Activated T-cell treated with anti-CD3 and anti-CD28 coated beads, Interleukin-2, amount 50 U/mL, for 1 hour (primary cell): ENCODE measurements at regions not wholly inside any gene's neighbourhood (a gene's known extent, or its start where the extent isn't known, plus 50 kb on each side); places are given as distances from the start of the nearest gene placed in this dataset.

Source experiments
- DNase-seq: peaks from one replicate; pipeline ENCODE4 v3.0.0-alpha.2; 2020

DNA sequence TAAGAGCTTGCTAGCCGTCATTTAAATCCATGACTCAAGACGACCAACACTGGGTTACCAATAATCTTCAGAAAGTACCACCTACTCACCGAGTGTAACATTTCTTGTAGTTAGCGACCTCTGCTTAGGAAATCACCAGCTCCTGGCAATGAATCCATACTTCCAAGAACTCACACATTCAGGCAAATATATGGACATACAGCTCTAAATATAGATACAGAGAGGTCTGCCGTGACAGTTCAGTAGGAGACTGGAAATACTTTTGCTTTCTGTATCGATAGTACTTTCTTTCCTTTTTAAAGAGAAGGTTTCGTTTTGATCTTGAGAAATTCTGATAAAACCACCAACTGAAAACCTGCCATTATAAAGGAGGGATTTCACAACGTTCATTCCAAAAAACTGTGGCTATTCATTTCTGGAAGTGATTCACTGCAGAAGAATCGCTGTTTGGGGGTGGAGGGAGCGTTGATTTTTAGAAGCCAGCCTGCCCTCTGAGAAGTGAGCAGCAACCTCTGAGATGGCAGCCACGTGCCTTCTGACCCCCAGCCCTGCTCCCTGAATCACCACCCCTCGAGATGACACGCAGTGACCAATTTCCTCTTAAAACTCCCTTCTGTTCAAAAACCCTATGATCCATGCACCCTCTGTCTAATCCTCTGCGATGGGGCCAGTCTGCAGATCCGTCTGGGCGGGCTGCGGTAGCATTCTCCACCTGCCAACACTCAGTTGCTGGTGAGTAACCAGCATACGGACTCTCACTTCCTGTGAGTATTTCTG is 179.0 kb upstream of the KLF14 start:
- DNase-seq, result peak; percentile 81

GRCh38 chr7:130913639-130914553 is 179.9 kb upstream of the KLF14 start:
- DNase-seq, result no peak

DNA sequence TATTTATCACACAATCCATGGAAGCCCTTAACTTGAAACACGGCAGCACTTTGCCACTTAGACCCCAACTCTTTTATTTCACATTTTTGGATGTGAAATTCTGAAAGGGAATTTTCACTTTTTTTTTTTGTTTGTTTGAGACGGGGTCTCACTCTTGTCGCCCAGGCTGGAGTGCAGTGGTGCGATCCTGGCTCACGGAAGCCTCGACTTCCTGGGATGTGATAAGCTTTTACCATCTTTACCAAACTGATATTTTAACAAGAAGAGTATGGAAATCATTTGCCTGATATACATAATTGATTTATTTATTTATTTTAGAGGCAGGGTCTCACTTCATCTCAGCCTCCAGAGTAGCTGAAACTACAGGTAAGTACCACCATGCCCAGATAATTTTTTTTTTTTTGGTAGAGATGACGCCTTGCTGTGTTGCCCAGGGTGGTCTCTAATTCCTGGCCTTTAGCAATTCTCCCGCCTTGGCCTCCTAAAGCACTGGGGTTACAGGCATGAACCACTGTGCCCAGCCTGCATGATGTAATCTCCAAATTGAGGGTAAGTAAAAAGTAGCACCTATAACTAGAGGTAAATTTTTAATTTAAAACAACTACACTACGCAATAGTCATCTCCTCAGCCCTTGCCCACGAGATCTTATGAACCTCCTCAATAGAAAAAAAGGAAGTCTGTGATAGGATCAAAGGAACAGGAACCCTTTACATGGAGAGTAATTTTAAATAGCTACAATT is 180.7 kb upstream of the KLF14 start:
- no peak for DNase-seq

- DNase-seq, result no peak
Measured at GRCh38 chr7:130917669-130918128, 183.7 kb upstream of the KLF14 start.

DNA sequence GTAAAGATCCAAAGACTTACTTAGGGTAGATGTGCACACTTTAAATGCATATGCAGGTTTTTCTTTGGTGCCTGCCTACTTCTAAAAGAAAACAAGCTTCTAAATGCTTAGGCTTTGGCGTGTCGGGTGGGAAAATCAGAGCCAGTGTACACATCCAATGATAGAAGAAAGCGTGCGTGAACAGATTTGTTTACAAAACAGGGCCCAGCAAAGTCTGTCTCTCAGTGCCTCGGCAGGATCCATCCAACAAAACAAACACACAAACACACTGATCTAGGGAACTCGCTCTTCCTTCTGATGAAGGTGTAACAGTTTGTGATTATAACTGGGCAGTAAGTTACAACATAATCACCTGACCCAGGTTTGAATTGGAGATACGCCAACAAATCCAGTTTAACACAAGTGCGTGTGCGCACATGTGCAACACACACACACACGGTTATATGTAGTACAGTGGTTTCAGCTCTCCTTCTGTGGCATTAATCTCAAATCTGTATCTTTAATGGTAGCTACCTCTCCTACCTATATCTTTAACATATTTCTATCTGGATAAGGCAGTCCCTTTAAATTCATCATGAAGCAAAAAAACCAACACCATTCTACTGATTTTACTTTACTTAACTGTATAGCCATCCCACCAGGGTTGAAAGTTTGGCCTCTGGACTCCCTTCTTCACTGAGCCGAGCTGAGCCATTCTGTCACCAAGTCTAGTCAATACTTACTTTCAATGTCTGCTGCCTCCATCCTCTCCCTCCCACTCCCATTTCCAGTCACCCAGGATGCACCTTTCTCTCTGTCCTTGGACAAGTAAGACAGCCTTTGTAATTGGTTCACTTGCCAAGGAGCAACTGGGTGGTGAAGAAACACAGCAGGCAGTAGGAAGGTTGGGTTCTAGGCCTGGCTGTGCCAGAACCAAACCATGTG is 184.4 kb upstream of the KLF14 start:
- no peak for DNase-seq

DNA sequence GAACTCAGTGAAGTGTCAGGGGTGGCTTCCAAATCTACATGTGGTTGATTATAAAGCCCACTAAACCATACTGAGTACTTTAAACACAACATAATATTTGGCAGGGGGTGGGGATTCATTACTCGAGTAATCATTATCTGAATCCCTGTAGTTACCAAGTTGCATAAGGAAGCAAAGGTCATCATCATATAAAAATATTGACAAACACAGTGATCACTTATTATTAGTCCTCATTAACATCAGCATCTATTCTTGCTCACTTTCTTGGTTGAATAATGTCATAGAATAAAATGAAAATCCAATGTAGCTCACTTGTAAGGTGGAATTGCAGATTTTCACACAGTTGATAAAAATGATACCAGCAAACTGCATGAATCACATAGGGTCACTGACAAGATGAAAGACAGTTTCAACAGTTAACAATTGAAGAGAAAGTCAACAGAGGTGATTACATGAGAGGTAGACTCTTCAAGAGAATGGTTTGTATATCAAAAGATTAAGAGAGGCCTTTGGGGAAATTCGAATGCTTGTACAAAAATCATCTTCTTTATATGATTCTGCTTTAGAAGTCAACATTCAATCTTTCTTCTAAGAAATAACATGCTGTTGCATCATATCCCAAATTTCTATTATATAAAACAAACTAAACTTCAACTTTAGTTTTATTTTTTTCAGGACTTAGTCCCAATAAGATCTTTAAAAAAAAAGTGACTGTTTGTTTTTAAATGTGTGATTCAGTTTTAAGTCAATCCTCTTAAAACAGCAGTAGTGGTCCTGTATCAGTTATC is 185.5 kb upstream of the KLF14 start:
- DNase-seq, result no peak

- no peak for DNase-seq
Measured at GRCh38 chr7:130920122-130920521, 186.1 kb upstream of the KLF14 start.

DNA sequence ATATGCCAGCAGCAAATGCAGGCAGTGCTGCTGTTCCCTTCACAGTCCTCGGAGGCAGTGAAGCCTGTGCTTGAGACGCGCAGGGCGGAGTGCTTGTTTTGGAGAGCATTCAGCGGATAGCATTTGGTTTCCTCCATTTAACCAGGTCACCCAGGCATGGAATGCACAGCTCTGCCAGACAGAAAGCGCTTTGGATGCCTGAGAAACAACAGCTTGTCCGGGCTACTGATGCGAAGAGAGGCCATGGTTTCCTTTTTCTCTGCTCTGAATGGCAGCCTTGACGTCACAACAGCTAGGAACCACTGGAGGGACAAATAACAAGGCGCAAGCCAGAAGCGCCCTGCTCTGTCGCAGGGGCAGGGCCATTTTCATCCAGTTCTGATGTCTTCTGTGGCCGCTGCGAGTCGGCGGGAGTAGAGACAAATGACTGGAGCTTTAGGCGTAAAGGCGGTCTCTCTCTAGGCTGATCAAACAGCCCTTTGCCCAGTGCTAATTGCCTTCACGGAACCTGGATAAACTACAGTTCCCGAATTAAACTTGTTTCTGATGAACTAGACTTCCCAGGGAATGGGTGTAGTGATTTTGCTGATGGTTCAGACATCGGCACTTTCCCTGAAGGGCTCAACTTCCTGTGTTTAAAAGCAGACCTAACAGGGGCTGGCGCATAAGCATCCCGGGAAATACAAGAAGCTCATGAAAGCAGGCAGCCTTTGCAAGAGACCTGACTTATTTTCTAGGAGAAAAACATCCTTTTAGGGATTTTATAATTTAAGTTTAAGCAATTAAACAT is 187.6 kb upstream of the KLF14 start:
- DNase-seq, result no peak

- DNase-seq, result no peak
Measured at GRCh38 chr7:130922206-130923112, 188.5 kb upstream of the KLF14 start.

DNA sequence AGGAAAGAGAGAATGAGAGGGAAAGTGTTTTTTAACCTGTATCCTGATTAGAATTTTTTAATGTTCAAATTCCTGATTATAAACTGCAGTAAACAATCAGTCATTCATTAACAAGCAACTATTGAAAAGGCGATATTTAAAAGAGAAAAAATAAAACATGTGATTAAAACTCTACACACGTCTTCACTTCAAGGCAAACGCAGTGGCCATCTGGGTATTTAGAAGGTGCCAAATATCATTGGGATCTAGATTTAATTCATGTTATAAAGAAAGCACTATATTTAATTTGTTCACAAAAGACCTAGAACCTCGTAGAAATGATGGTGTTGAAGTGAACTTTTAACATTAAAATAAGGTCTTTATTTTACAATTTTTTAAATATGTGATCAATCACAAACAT is 189.4 kb upstream of the KLF14 start:
- DNase-seq, result no peak

GRCh38 chr7:130923930-130924329 is 189.9 kb upstream of the KLF14 start:
- no peak for DNase-seq

DNA sequence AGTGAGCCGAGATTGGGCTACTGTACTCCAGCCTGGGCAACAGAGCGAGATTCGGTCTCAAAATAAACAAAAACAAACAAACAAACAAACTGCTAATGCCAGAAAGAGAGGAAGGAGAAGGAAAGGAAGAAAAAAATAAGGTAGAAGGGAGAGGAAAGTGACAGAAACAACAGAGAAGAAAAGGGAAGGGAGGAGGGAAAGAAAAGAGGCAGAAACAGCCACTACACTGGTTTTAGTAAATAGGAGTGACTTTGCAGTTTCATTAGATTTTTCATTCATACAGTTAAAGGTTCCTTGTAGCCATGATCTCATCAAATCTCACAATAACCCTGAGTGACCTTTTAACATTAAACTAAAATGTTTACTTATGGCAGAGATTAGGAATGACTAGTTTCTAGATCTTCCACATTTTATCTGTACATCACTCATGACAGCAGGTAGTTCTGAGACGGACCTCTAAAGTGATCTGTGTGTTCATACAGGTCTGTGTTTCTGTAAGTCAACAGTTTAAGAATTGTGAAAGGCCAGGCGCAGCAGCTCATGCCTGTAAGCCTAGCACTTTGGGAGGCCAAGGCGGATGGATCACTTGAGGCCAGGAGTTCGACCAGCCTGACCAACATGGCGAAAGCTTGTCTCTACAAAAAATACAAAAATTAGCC is 191.3 kb upstream of the KLF14 start:
- no peak for DNase-seq

DNA sequence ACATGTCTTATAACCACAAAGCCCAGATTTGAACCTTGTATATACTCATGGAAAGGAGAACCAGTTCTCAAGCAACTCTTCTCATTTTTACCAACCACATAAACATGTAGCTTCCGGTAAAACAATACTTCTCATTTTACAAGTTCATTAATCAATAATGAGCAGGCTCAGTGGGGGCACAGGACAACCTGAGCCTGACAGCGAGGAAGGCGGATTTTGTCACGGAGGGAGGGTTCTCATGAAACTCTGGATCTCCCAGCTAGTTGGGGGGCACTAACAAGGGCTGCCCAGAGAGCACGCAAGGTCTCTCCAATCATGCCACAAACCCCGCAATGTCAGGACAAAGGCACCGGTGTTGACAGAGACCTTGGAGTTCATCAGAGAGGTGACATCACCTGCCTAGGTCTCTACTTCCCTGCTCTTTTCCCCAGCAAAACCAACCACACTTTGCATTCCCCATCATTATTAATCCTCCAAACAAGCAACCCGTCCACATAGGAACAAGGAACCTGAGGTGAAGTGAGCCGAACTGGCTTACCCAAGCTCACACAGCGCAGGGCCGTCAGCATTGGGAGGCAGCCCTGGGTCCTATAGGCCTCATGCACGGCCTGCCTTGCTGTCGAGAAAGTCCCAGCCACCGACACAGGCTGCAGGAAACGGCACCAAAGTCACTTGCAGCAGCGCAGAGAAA is 192.1 kb upstream of the KLF14 start:
- no peak for DNase-seq

- no peak for DNase-seq
Measured at GRCh38 chr7:130927062-130927461, 193.1 kb upstream of the KLF14 start.

DNA sequence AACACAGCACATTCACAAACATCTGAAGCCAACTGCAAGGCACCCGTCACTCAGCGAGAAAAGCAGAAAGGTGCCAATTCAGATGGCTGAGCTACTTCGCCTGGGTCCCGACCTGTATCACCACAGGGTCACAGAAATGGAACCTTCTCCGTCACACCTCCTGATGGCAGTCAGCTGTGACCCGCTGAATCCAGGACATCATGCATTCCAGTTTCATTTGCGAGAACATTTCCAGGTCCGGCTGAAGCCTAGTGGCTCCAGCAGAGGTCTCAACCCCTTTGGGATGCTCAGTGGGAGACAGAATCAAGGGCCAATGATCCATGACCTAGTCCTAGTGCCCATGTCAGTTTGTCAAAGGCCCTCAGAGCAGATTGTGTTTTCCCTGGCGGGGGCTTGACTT is 193.6 kb upstream of the KLF14 start:
- DNase-seq, result no peak

DNA sequence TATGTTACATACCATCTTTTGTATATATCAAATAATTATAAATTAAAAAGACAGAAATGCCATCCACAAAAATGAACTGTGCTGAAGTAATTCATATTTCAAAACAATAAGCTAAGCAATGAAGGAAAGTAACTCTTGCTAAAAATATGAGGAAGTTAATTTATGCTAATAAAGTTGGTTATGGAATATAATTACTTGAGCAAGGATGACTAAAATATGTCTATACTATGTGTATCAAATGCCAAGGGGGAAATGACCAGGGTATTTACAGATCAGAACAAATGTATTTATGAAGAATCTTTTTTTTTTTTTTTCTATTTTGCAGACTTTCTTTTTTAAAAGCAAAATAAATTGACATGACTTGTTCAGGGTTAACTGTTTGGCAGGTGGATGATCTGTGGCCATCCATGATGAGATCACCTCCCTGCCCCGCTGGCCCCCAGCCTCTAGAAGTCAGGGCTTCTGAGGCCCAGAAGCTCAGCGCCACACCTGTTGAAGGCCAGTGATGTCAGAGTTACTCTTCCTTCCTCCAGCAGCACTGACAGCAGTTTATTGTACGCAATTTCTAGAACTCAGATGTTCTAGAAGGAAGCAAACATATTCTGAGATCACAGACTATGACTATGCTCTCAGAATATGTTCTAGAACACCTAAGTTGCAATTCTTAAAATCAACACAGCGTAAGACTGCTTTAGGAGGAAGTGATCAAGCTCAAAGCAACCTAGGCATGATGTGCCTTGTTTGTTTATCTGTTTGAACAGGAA is 196.1 kb upstream of the KLF14 start:
- no peak for DNase-seq

- DNase-seq, result no peak
Measured at GRCh38 chr7:130930681-130931080, 196.7 kb upstream of the KLF14 start.
